NCI-H526 (cell line): ENCODE measurements at regions not wholly inside any gene's neighbourhood (a gene's known extent, or its start where the extent isn't known, plus 50 kb on each side); places are given as distances from the start of the nearest gene placed in this dataset.
"Not testable (repeated sequence)": the region's sequence is repeated elsewhere in the genome, so short reads cannot be mapped to it uniquely, and the experiment has no call there.

ENCODE experiments used
- DNase-seq, 2 experiments: peaks; one replicate each; lab custom pipeline; 2025; lab: John Stamatoyannopoulos, UW

- no peak for DNase-seq
These were observed 189.1 kb upstream of the SALL3 start for GRCh38 chr18:78790511-78790910.

DNA sequence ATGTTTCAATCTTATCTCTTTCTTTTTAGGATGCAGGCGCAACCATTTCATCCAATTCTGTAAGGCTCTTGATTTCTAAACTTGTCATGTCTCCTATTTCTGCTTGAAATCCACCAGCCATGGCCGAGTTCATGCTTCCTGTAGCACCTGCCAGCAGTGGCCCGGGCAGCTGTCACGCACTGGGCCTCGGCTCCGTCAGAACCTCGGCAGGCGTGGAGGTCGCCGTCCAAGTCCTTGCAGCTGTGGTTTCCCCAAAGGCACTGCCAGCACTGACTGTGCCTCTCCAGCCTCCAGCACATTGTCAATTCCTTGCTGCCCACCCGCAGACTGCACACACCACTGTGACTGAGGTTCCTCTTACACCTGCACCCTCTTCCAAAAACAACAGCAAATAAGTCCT, 188.7 kb upstream of the SALL3 start:
- DNase-seq: no peak

DNA sequence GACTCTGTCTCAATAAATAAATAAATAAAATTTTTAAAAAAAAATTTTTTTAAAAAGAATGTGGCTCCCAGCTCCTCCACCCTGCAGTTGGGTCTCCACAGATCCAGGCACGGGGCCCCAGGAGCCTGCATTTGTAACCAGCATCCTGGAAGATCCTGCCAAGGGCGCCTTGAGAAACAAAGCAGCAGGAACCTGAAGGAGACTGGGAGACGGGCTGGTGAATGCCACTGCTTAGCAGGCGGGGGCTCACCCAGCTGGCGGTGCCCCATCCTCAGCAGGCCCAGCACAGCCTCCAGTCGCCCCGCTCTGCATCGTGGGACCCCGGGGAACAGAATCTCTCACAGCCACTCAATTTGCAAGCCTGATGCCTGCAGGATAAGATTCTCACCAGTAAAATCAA, 187.5 kb upstream of the SALL3 start:
- no peak for DNase-seq

GRCh38 chr18:78792736-78793135, 186.9 kb upstream of the SALL3 start:
- no peak for DNase-seq

DNA sequence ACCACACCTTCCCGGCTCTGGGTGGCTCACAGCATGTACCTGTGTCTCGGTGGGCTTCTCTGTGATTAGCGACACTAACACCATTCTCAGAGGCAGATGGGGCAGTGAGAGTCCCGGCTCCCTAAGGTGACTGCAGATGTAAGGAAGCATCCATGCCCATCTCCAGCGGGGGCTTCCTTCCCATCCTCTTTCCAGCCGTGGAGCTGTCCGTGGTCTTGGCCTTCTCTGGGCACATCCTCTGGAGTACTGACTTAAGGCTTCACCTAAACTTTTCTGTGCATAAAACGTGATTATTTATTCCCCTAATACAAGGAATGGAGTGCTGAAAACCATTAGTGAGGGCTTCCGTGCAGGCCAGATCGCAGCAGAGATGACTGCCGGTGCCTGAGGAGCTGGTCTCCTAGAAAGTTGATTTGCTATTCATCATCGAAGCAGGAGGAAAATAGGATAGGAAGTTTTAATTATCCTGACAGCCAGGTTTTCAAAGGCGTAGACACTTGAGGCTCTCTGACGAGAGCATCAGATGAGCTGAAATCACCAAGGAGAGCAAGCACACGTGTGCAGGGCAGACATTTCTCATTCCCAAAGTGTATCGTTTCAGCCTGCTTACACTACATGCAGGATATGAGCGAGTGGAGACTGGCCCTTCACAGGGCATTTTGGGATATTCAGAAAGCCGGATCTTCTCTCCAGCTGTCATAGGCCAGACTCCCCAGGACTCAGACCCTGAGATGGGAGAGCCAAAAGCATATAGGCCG, 186.1 kb upstream of the SALL3 start:
- no peak for DNase-seq

- DNase-seq: no peak
These were observed 185.6 kb upstream of the SALL3 start for GRCh38 chr18:78794071-78794430.

GRCh38 chr18:78796693-78797455, 182.7 kb upstream of the SALL3 start:
- no peak for DNase-seq

- DNase-seq: no peak
These were observed 182.1 kb upstream of the SALL3 start for GRCh38 chr18:78797499-78797898.

- no peak for DNase-seq
These were observed 181.0 kb upstream of the SALL3 start for GRCh38 chr18:78798402-78799175.

DNA sequence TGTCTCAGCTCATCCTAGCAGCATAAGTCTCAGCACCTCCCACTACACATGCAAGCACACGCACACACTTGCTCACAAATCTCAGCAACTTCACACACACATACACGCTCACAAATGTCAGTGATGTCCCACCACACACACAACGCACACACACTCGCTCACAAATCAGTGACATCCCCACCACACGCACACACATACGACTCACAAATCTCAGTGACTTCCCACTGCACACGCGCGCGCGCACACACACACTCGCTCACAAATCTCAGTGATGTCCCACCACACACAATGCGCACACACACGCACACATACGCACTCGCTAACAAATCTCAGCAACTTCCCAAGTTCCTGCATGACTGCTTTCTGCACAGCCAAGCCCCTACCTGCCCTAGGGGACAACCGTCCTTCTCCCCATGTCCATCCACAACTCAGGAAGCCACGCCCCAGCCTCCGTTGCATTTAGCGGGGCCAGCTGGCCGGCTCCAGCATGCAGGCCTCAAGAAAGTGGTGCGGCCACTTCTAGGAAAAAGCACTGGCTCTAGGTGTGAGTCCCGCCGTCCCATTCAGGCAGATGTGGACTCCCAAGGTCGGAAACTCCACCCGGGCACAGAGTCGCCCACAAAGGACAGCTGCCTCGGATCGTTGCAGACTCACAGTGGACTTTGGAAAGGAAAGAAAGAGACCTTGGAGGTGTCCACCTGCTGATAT, 180.1 kb upstream of the SALL3 start:
- no peak for DNase-seq

DNA sequence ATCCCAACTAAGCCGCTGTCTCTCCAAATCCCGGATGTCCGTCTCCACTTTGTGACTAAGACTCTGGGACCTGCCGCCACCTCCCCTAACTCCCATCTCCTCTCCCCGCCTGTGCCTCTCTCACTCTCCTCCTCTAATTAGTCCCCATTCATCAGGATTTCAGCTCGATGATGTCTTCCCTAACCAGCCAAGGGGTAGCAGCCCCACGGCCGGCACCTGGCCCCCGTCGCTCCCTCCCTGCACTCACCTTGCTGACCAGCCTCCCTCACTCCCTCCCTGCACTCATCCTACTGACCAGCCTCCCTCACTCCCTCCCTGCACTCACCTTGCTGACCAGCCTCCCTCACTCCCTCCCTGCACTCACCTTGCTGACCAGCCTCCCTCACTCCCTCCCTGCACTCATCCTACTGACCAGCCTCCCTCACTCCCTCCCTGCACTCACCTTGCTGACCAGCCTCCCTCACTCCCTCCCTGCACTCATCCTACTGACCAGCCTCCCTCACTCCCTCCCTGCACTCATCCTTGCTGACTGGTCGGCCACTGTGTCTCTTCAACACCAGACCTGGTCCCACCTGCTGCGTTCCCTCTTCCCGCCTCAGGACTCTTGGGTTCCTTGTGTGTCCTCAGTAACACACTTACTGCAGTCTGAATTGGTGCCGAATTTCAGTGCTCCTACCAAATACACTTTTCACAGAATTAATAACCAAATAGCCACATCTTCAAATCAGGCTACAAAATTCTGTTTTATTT, 179.3 kb upstream of the SALL3 start:
- not testable (repeated sequence) for DNase-seq

DNA sequence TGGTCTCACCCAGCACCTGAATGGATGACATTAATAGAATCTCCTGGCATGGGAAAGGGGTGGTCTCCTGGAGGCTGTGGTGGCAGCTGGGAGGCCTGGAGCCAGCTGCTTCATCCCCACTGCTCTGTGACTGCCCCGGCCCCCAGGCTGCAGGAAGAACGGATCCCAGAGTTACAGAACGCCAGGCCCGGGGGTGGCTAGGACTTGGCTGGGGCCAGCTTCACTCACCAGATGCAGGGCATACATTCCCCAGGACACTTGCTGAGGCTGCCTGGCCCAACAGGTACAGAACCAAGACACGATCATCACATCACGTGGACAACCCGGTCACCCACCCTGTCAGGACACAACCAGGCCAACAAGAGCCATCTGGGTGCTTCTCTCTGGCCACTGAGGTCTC, 178.6 kb upstream of the SALL3 start:
- no peak for DNase-seq

GRCh38 chr18:78803104-78803503, 176.5 kb upstream of the SALL3 start:
- DNase-seq: no peak

GRCh38 chr18:78804206-78805030, 175.2 kb upstream of the SALL3 start:
- no peak for DNase-seq

- DNase-seq: no peak
These were observed 173.8 kb upstream of the SALL3 start for GRCh38 chr18:78805840-78806239.

- DNase-seq: no peak
These were observed 171.9 kb upstream of the SALL3 start for GRCh38 chr18:78807668-78808067.

- DNase-seq: no peak
These were observed 169.8 kb upstream of the SALL3 start for GRCh38 chr18:78809845-78810244.

DNA sequence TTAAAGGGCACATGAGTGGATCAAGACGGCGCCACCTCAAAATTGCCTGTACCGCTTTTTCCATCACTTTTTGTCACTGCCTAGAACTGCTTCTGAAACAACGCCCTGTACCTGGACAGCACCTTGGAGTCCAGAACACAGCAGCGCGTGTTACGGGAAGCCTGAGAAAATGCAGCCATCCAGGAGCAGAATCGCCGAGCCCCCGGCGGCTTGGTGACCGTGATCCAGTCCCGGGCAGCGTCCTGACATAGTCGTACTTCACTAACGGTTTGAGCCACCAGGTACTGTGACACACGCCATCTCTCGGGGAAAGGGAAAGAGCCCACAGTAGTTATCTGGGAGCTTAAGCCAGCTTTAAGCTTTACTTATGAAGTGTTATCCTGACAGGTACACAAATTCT, 168.9 kb upstream of the SALL3 start:
- no peak for DNase-seq

DNA sequence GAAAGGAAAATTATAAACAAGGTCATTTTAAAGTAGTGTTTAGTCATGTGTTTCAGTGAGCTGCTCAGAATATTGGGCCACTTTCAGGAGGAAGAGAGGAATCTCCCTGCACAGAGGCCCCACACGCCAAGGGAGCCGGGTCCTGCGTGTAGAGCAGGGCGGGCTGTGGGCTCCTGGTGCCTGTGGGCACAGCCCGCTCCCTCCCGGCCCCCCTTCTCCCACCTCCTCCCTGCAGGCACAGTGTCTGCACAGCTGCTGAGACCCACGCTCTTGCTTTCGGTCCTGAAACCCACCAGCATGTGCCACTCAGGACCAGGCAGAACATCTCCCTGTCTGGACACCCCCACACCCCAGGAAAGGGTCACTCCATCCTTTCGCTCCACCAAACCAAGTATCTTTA, 167.6 kb upstream of the SALL3 start:
- DNase-seq: no peak

DNA sequence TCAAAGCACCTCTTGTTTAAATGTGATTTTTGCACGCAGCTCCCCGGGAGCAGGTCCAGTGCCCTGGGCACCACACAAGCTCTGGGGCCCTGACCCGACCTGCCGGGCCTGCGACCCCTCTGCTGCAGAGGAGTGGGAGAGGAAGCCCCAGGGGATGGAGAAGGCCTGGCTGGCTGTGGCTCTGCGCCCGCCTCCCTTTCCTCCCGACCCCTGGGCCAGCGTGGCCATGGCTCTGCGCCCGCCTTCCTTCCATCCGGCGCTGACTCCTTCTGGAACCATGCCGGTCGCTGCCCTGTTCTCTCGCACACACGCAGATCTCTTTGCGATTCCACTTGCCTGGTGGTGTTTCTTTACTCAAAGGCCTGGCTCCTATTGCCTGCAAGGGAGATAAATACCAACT, 166.5 kb upstream of the SALL3 start:
- DNase-seq: no peak
